ENCODE measurements at regions not wholly inside any gene's neighbourhood (a gene's known extent, or its start where the extent isn't known, plus 50 kb on each side); places are given as distances from the start of the nearest gene placed in this dataset.
A peak's percentile ranks its signal among the peaks of the same experiment; 100 is the strongest.

GRCh38 chr4:4730249-4730648, 129.2 kb upstream of the MSX1 start:
- no peaks in the 10 kb centered on the region for H3K79me2 ChIP-seq (ENCODE audit: insufficient read depth)
- H3K4me1 ChIP-seq (ENCODE audit: insufficient read depth): no peaks in the 10 kb centered on the region
- no peak overlapping the region for H2AFZ ChIP-seq
- DNase-seq: peak; percentile 60
- H4K20me1 ChIP-seq (ENCODE audit: insufficient read depth): no peaks in the 10 kb centered on the region
- in situ Hi-C loops (cut with MboI): no loop called here
- peaks cover 8% of the 10 kb centered on the region; the same call in 1 of the 2 replicates for H3K27me3 ChIP-seq (replicated peaks; ENCODE audit: insufficient read depth)
- no peak overlapping the region for H3K4me2 ChIP-seq (ENCODE audit: unreplicated experiment)
- no peak overlapping the region for H3K4me3 ChIP-seq
- H3K9me2 ChIP-seq (ENCODE audit: insufficient read depth): no peaks in the 10 kb centered on the region
- no peak overlapping the region for H3K27ac ChIP-seq
- WGBS, 2 experiments (ENCODE audit: low coverage in 1 of 2, low lambda C conversion rate in 2 of 2, missing lambda C conversion rate in 2 of 2): 9 to 11% methylated on average over 10 to 11 of the region's 11 CpGs
- no peaks in the 10 kb centered on the region for H3F3A ChIP-seq (ENCODE audit: insufficient read depth)
- H3K9ac ChIP-seq: no peak overlapping the region
- H3K36me3 ChIP-seq (ENCODE audit: low read depth): no peaks in the 10 kb centered on the region
- H3K9me3 ChIP-seq (ENCODE audit: low read depth): no peaks in the 10 kb centered on the region
- no peak for TF ChIP-seq EZH2 (IDR thresholded peaks at IDR 0.05; ENCODE audit: insufficient read depth, poor library complexity, severe bottlenecking)
- no peak for TF ChIP-seq EZH2phosphoT487 (IDR thresholded peaks at IDR 0.05; ENCODE audit: insufficient read depth, low read depth)

- H3K27ac ChIP-seq: no peak overlapping the region
- TF ChIP-seq EZH2 (IDR thresholded peaks at IDR 0.05; ENCODE audit: insufficient read depth, poor library complexity, severe bottlenecking) (no peak), EZH2phosphoT487 (IDR thresholded peaks at IDR 0.05; ENCODE audit: insufficient read depth, low read depth) (no peak)
- in situ Hi-C loops (cut with MboI): no loop called here
- DNase-seq: no peak
- no peaks in the 10 kb centered on the region for H3K9me3 ChIP-seq (ENCODE audit: low read depth)
- WGBS, 2 experiments (ENCODE audit: low coverage in 1 of 2, low lambda C conversion rate in 2 of 2, missing lambda C conversion rate in 2 of 2): 71 to 76% methylated on average over 7 of the region's 7 CpGs
- no peak overlapping the region for H2AFZ ChIP-seq
- H3K4me2 ChIP-seq (ENCODE audit: unreplicated experiment): no peak overlapping the region
- no peaks in the 10 kb centered on the region for H3F3A ChIP-seq (ENCODE audit: insufficient read depth)
- peaks cover 2% of the 10 kb centered on the region; the same call in 1 of the 2 replicates for H3K27me3 ChIP-seq (replicated peaks; ENCODE audit: insufficient read depth)
- no peaks in the 10 kb centered on the region for H3K36me3 ChIP-seq (ENCODE audit: low read depth)
- H3K9me2 ChIP-seq (ENCODE audit: insufficient read depth): no peaks in the 10 kb centered on the region
- no peaks in the 10 kb centered on the region for H4K20me1 ChIP-seq (ENCODE audit: insufficient read depth)
- H3K9ac ChIP-seq: no peak overlapping the region
- H3K79me2 ChIP-seq (ENCODE audit: insufficient read depth): no peaks in the 10 kb centered on the region
- no peak overlapping the region for H3K4me3 ChIP-seq
- no peaks in the 10 kb centered on the region for H3K4me1 ChIP-seq (ENCODE audit: insufficient read depth)
These were observed 130.3 kb upstream of the MSX1 start for GRCh38 chr4:4729206-4729605.

DNA sequence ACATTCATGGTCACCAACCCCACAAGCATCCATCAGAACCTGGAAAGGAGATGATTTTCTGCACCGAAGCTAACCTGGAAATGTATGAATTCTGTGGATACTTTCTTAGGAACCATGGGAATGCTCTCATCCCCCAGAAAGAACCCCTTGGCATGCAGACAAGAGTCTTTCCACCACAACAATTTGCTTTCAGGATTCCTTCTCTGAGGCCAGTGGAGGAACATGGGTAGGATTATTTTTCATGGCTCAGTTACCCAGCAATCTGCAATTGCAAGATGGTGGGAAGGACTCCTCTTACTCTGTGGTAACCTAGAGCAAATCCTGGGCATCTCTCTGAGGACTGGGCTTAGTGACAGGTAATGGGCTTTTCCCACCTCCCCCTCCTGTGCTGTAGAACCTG, 131.9 kb upstream of the MSX1 start:
- Histone ChIP-seq H3K36me3 (ENCODE audit: low read depth) (no peaks in the 10 kb centered on the region), H3K4me3 (no peak overlapping the region), H3K9me2 (ENCODE audit: insufficient read depth) (no peaks in the 10 kb centered on the region), H3K4me2 (ENCODE audit: unreplicated experiment) (no peak overlapping the region), H3K4me1 (ENCODE audit: insufficient read depth) (no peaks in the 10 kb centered on the region), H3K9ac (no peak overlapping the region), H3K79me2 (ENCODE audit: insufficient read depth) (no peaks in the 10 kb centered on the region), H3F3A (ENCODE audit: insufficient read depth) (no peaks in the 10 kb centered on the region), H2AFZ (no peak overlapping the region), H4K20me1 (ENCODE audit: insufficient read depth) (no peaks in the 10 kb centered on the region), H3K27me3 (replicated peaks; ENCODE audit: insufficient read depth) (no peaks in the 10 kb centered on the region), H3K9me3 (ENCODE audit: low read depth) (no peaks in the 10 kb centered on the region), H3K27ac (no peak overlapping the region)
- DNase-seq: no peak
- WGBS, 2 experiments (ENCODE audit: low coverage in 1 of 2, low lambda C conversion rate in 2 of 2, missing lambda C conversion rate in 2 of 2): 47 to 67% methylated on average over 1 of the region's 1 CpG
- TF ChIP-seq EZH2 (IDR thresholded peaks at IDR 0.05; ENCODE audit: insufficient read depth, poor library complexity, severe bottlenecking): no peak
- no peak for TF ChIP-seq EZH2phosphoT487 (IDR thresholded peaks at IDR 0.05; ENCODE audit: insufficient read depth, low read depth)
- in situ Hi-C loops (cut with MboI): no loop called here

GRCh38 chr4:4726051-4726450, 133.4 kb upstream of the MSX1 start:
- no peaks in the 10 kb centered on the region for H3K79me2 ChIP-seq (ENCODE audit: insufficient read depth)
- H3F3A ChIP-seq (ENCODE audit: insufficient read depth): no peaks in the 10 kb centered on the region
- in situ Hi-C loops (cut with MboI): no loop called here
- no peaks in the 10 kb centered on the region for H3K9me3 ChIP-seq (ENCODE audit: low read depth)
- H3K36me3 ChIP-seq (ENCODE audit: low read depth): no peaks in the 10 kb centered on the region
- H3K4me3 ChIP-seq: no peak overlapping the region
- no peak overlapping the region for H2AFZ ChIP-seq
- no peak for TF ChIP-seq EZH2 (IDR thresholded peaks at IDR 0.05; ENCODE audit: insufficient read depth, poor library complexity, severe bottlenecking)
- no peak for TF ChIP-seq EZH2phosphoT487 (IDR thresholded peaks at IDR 0.05; ENCODE audit: insufficient read depth, low read depth)
- H3K4me1 ChIP-seq (ENCODE audit: insufficient read depth): no peaks in the 10 kb centered on the region
- 53 to 54% methylated on average over 2 of the region's 2 CpGs for WGBS, 2 experiments (ENCODE audit: low coverage in 1 of 2, low lambda C conversion rate in 2 of 2, missing lambda C conversion rate in 2 of 2)
- no peak overlapping the region for H3K27ac ChIP-seq
- DNase-seq: no peak
- H3K9ac ChIP-seq: no peak overlapping the region
- no peaks in the 10 kb centered on the region for H3K9me2 ChIP-seq (ENCODE audit: insufficient read depth)
- H4K20me1 ChIP-seq (ENCODE audit: insufficient read depth): no peaks in the 10 kb centered on the region
- no peaks in the 10 kb centered on the region for H3K27me3 ChIP-seq (replicated peaks; ENCODE audit: insufficient read depth)
- H3K4me2 ChIP-seq (ENCODE audit: unreplicated experiment): no peak overlapping the region

- no peak overlapping the region for H2AFZ ChIP-seq
- H3K79me2 ChIP-seq (ENCODE audit: insufficient read depth): no peaks in the 10 kb centered on the region
- no peaks in the 10 kb centered on the region for H4K20me1 ChIP-seq (ENCODE audit: insufficient read depth)
- no peak overlapping the region for H3K4me2 ChIP-seq (ENCODE audit: unreplicated experiment)
- H3K27ac ChIP-seq: no peak overlapping the region
- no peak overlapping the region for H3K9ac ChIP-seq
- H3F3A ChIP-seq (ENCODE audit: insufficient read depth): no peaks in the 10 kb centered on the region
- no peaks in the 10 kb centered on the region; the same call in 1 of the 2 replicates for H3K27me3 ChIP-seq (replicated peaks; ENCODE audit: insufficient read depth)
- TF ChIP-seq EZH2phosphoT487 (IDR thresholded peaks at IDR 0.05; ENCODE audit: insufficient read depth, low read depth) (no peak), EZH2 (IDR thresholded peaks at IDR 0.05; ENCODE audit: insufficient read depth, poor library complexity, severe bottlenecking) (no peak)
- H3K4me3 ChIP-seq: no peak overlapping the region
- DNase-seq: no peak
- in situ Hi-C loops (cut with MboI): no loop called here
- WGBS, 2 experiments (ENCODE audit: low coverage in 1 of 2, low lambda C conversion rate in 2 of 2, missing lambda C conversion rate in 2 of 2): 25 to 38% methylated on average over 4 of the region's 4 CpGs
- H3K36me3 ChIP-seq (ENCODE audit: low read depth): no peaks in the 10 kb centered on the region
- no peaks in the 10 kb centered on the region for H3K9me2 ChIP-seq (ENCODE audit: insufficient read depth)
- H3K9me3 ChIP-seq (ENCODE audit: low read depth): no peaks in the 10 kb centered on the region
- H3K4me1 ChIP-seq (ENCODE audit: insufficient read depth): no peaks in the 10 kb centered on the region
These were observed 135.1 kb upstream of the MSX1 start for GRCh38 chr4:4724321-4724720.

Measured in GM23248 (cell line).